GM12878 (cell line): ENCODE measurements at regions not wholly inside any gene's neighbourhood (a gene's known extent, or its start where the extent isn't known, plus 50 kb on each side); places are given as distances from the start of the nearest gene placed in this dataset.
A peak's percentile ranks its signal among the peaks of the same experiment; 100 is the strongest.

Experiments used
- ATAC-seq: fragments of 200-7000 bp; cut with Tn5 transposase; 3 replicates; pipeline ENCODE4 v1.9.1; 2020; ENCODE audit warnings: mild to moderate bottlenecking, moderate library complexity
- BruUV-seq: library from RNA; stranded (reverse); fragments of 400-500 nt; replicated peaks from 2 replicates; lab custom pipeline; 2021; lab: Mats Ljungman, UMichigan
- CTCF ChIA-PET: fragments of 300-600 bp; sonication (Branson Sonifier 250); formaldehyde crosslinking; extraction: SDS; loops from one replicate; lab custom pipeline; 2021; ENCODE audit warnings: inconsistent platforms; lab: Yijun Ruan, JAX
- POLR2A ChIA-PET: fragments of 350-600 bp; formaldehyde crosslinking; extraction: SDS; loops from one replicate; lab custom pipeline; 2021; ENCODE audit warnings: inconsistent platforms; lab: Charles Lee
- RAD21 ChIA-PET: fragments of 300-600 bp; sonication (Branson Sonifier 250); formaldehyde crosslinking; loops from one replicate; lab custom pipeline; 2023; ENCODE audit warnings: antibody characterized with exemption; ENCODE audit not compliant: unreplicated experiment; lab: Charles Lee
- SMC1A ChIA-PET: fragments of 300-600 bp; sonication (Branson Sonifier 250); formaldehyde crosslinking; loops from one replicate; lab custom pipeline; 2023; ENCODE audit not compliant: unreplicated experiment, uncharacterized antibody; lab: Charles Lee
- DNase-seq: peaks from one replicate; pipeline ENCODE4 v3.0.0-alpha.2; 2011; ENCODE audit warnings: low read depth, low spot score
- FAIRE-seq: peaks from 3 replicates; lab custom pipeline; 2011; peaks lifted over from hg19 to GRCh38; lab: Jason Lieb, UNC
- H2AFZ ChIP-seq: 2 replicates; pipeline ENCODE4 v1.6.0; 2011; ENCODE audit warnings: low read depth, low read length, control low read depth; ENCODE audit not compliant: control insufficient read depth
- H3K27ac ChIP-seq: 2 replicates; pipeline ENCODE4 v1.5.1; 2011; ENCODE audit warnings: control low read depth; ENCODE audit not compliant: control insufficient read depth, insufficient read depth
- H3K27me3 ChIP-seq, 2 experiments: replicated peaks in 1 of 2; 2 replicates each; pipeline versions ENCODE4 v1.6.0 to v1.6.1; 2011; ENCODE audit warnings: low read length in 1 of 2; ENCODE audit not compliant: control insufficient read depth in 2 of 2, insufficient read depth in 2 of 2
- H3K36me3 ChIP-seq, 2 experiments: 2 replicates each; pipeline ENCODE4 v1.5.1; 2011; ENCODE audit warnings: low read length in 1 of 2; ENCODE audit not compliant: control insufficient read depth in 2 of 2, insufficient read depth in 2 of 2
- H3K4me1 ChIP-seq: 2 replicates; pipeline ENCODE4 v1.6.1; 2011; ENCODE audit warnings: mild to moderate bottlenecking, low read length, moderate library complexity, mixed read lengths; ENCODE audit not compliant: control insufficient read depth, insufficient read depth
- H3K4me2 ChIP-seq: 2 replicates; pipeline ENCODE4 v1.6.0; 2011; ENCODE audit warnings: control low read depth; ENCODE audit not compliant: control insufficient read depth, insufficient read depth
- H3K4me3 ChIP-seq: fragments of 200-600 bp; sonication (generic); 2 replicates; pipeline ENCODE4 v1.5.1; 2016
- H3K79me2 ChIP-seq: 2 replicates; pipeline ENCODE4 v1.6.0; 2011; ENCODE audit warnings: low read length; ENCODE audit not compliant: control insufficient read depth, insufficient read depth
- H3K9ac ChIP-seq: 2 replicates; pipeline ENCODE4 v1.8.0; 2011; ENCODE audit warnings: low read length, control low read depth, mixed read lengths; ENCODE audit not compliant: control insufficient read depth, insufficient read depth
- H3K9me3 ChIP-seq: replicated peaks from 3 replicates; pipeline ENCODE4 v1.5.1; 2011; ENCODE audit warnings: mild to moderate bottlenecking, low read length; ENCODE audit not compliant: control insufficient read depth, insufficient read depth
- H4K20me1 ChIP-seq: 2 replicates; pipeline ENCODE4 v1.6.0; 2011; ENCODE audit not compliant: control insufficient read depth, insufficient read depth
- CBX5 ChIP-seq: sonication (generic); IDR thresholded peaks from 2 replicates; pipeline ENCODE4 v1.6.1; 2016; ENCODE audit warnings: low read depth, moderate library complexity, mild to moderate bottlenecking, inconsistent platforms
- CREB1 ChIP-seq: IDR thresholded peaks from 2 replicates; pipeline ENCODE4 v1.6.1; 2012; ENCODE audit warnings: low read depth, mild to moderate bottlenecking, inconsistent platforms
- ESRRA ChIP-seq: IDR thresholded peaks from 2 replicates; pipeline ENCODE4 v1.6.1; 2012; ENCODE audit warnings: mild to moderate bottlenecking, low read length, improper control_type of control experiment
- HCFC1 ChIP-seq: fragments of 150-350 bp; IDR thresholded peaks from 2 replicates; pipeline ENCODE4 v1.6.1; 2014; ENCODE audit warnings: low read length
- LARP7 ChIP-seq: fragments of 450-650 bp; IDR thresholded peaks from 2 replicates; pipeline ENCODE4 v1.6.1; 2017; ENCODE audit warnings: mild to moderate bottlenecking
- MEF2A ChIP-seq: IDR thresholded peaks from 2 replicates; pipeline ENCODE4 v1.6.1; 2011; ENCODE audit warnings: low read depth, mild to moderate bottlenecking, low read length, moderate library complexity; ENCODE audit not compliant: insufficient read depth
- MEF2B ChIP-seq: fragments of 450-650 bp; IDR thresholded peaks from 2 replicates; pipeline ENCODE4 v1.6.1; 2018; ENCODE audit warnings: mild to moderate bottlenecking, moderate library complexity; ENCODE audit not compliant: partially characterized antibody, poor library complexity, severe bottlenecking
- MXI1 ChIP-seq: fragments of 150-350 bp; IDR thresholded peaks from 2 replicates; pipeline ENCODE4 v1.6.1; 2011; ENCODE audit warnings: low read depth, mild to moderate bottlenecking, inconsistent platforms, low read length, improper control_type of control experiment
- SMAD1 ChIP-seq: fragments of 450-650 bp; IDR thresholded peaks from 2 replicates; pipeline ENCODE4 v1.6.1; 2018; ENCODE audit warnings: mild to moderate bottlenecking, low read depth; ENCODE audit not compliant: partially characterized antibody
- SUPT20H ChIP-seq: IDR thresholded peaks from 2 replicates; pipeline ENCODE4 v1.6.1; 2011; ENCODE audit warnings: low read depth, mild to moderate bottlenecking, low read length, moderate library complexity, borderline replicate concordance; ENCODE audit not compliant: control insufficient read depth
- ZNF207 ChIP-seq: fragments of 450-650 bp; IDR thresholded peaks from 2 replicates; pipeline ENCODE4 v1.6.1; 2014; ENCODE audit warnings: antibody characterized with exemption, mild to moderate bottlenecking, borderline replicate concordance
- ZNF217 ChIP-seq: fragments of 450-650 bp; IDR thresholded peaks from 2 replicates; pipeline ENCODE4 v1.6.1; 2017; ENCODE audit warnings: antibody characterized with exemption, mild to moderate bottlenecking
- WGBS: methylation state at CpG from one replicate; pipeline ENCODE4 v1.1.6; 2016; ENCODE audit warnings: low lambda C conversion rate; ENCODE audit not compliant: insufficient replicate concordance, insufficient coverage; ENCODE audit errors: missing lambda C conversion rate; 5-methylcytosine and 5-hydroxymethylcytosine counted together
- in situ Hi-C: fragments of 300-500 bp; cut with MboI; formaldehyde crosslinking; loops from 9 replicates; pipeline ENCODE4 v1.14.3; 2018; ENCODE audit warnings: mixed read lengths
- intact Hi-C: fragments of 100-400 bp; cut with micrococcal nuclease; formaldehyde crosslinking; loops from one replicate; pipeline ENCODE4 v1.14.2; 2022; ENCODE audit not compliant: unreplicated experiment
- TF ChIP-seq, protein P1 (sequence below): fragments of 150-350 bp; IDR thresholded peaks from 2 replicates; pipeline ENCODE4 v1.6.1; 2014; ENCODE audit warnings: mild to moderate bottlenecking, low read depth, low read length
- TF ChIP-seq, protein P2 (sequence below): fragments of 450-650 bp; formaldehyde crosslinking; IDR thresholded peaks from 2 replicates; pipeline ENCODE4 v1.4.0; 2020; ENCODE audit warnings: mild to moderate bottlenecking, moderate library complexity
- TF ChIP-seq, protein P3 (sequence below): IDR thresholded peaks from 2 replicates; pipeline ENCODE4 v1.6.1; 2012; ENCODE audit warnings: low read length, inconsistent platforms

DNA sequence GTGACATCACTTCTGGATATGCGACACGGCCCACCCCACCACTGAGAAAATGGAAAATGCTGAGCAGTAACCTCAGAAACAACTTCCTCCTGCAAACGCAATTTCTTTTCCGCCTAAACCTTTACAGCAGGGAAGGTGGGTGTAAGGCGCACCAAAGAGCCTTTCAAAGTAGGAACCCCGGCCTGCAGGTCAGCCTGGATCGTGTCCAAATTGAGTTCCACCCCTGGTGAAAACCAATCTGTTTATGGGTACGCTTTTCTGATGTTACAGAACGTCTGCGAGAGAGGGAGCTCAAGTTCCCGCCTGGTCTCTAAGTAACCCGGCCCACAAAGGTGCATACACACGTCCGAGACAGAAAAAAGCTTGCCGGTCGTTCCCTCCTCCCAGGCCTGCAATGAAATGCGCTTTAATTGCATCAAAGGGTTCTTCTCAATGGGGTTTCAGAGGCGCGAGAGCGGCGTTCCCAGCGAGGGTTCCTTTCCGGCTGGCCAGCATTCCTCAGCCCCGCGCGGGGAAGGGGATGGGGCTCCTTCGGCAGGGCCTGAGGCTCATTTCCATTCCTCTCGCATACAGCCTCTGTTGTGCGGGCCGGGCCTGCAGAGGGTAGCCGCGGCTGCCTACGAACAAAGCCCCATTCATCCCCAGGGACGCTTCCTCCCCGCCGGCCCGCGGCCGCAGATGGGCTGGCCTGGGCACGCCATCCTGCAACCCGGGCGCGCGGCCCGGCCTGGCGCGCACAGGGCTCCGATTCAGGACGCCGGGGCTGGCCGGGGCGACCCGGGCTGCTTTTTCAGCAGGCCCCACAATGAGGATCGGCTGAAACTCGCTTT is 138.1 kb downstream of the TMCO5A start:
- Histone ChIP-seq H3K27ac (peak overlapping the region; percentile 3; the same call in 1 of the 2 replicates), H3K4me2 (peak overlapping the region; percentile 76), H3K9ac (peak overlapping the region; percentile 67), H3K36me3 (no peaks in the 10 kb centered on the region), H3K4me3 (peak overlapping the region; percentile 59), H3K79me2 (no peaks in the 10 kb centered on the region), H2AFZ (peak overlapping the region; percentile 80), H4K20me1 (no peaks in the 10 kb centered on the region), H3K9me3 (no peaks in the 10 kb centered on the region; the same call in 2 of the 3 replicates), H3K4me1 (peaks cover 30% of the 10 kb centered on the region), H3K27me3 (no peaks in the 10 kb centered on the region)
- WGBS = 3% methylated on average over 55 of the region's 55 CpGs
- ChIA-PET SMC1A (interaction anchor here (0.8 to 3.0 kb wide), 14 partner anchors 9 to 627 kb away, joined by 3 to 24 read pairs (median 4); partner anchors contain the start of gene SPRED1), CTCF (interaction anchor here (0.7 to 2.5 kb wide), 5 partner anchors 12 to 282 kb away, joined by 4 to 21 read pairs (median 7); partner anchors contain the start of gene SPRED1), POLR2A (interaction anchor here (0.7 to 1.1 kb wide), 3 partner anchors 13 to 180 kb away, joined by 3 to 6 read pairs (median 3); no protein-coding TSS in a partner anchor), RAD21 (interaction anchor here (0.5 to 1.5 kb wide), 8 partner anchors 10 to 620 kb away, joined by 3 to 12 read pairs (median 3); no protein-coding TSS in a partner anchor)
- in situ Hi-C loops (no loop called here), intact Hi-C loops (loop anchor here (1.0 to 5.0 kb wide), 4 partner anchors 12 to 280 kb away; partner anchors contain the start of gene SPRED1)
- BruUV-seq = no TSS peak
- ATAC-seq (peak; percentile 83), FAIRE-seq (peak; percentile 74), DNase-seq (no peak)
- TF ChIP-seq ZNF207 = no peak
- TF ChIP-seq CBX5 = no peak
- TF ChIP-seq, protein P1, sequence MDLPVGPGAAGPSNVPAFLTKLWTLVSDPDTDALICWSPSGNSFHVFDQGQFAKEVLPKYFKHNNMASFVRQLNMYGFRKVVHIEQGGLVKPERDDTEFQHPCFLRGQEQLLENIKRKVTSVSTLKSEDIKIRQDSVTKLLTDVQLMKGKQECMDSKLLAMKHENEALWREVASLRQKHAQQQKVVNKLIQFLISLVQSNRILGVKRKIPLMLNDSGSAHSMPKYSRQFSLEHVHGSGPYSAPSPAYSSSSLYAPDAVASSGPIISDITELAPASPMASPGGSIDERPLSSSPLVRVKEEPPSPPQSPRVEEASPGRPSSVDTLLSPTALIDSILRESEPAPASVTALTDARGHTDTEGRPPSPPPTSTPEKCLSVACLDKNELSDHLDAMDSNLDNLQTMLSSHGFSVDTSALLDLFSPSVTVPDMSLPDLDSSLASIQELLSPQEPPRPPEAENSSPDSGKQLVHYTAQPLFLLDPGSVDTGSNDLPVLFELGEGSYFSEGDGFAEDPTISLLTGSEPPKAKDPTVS = no peak
- peak; percentile 84; the same call in 1 of the 2 replicates for TF ChIP-seq CREB1
- no peak for TF ChIP-seq SMAD1
- TF ChIP-seq HCFC1 = no peak
- TF ChIP-seq ESRRA = no peak
- no peak for TF ChIP-seq MEF2A
- TF ChIP-seq MEF2B = peak; percentile 84
- peak; percentile 63 for TF ChIP-seq LARP7
- no peak for TF ChIP-seq ZNF217
- no peak for TF ChIP-seq SUPT20H
- no peak for TF ChIP-seq MXI1
- TF ChIP-seq, protein P2, sequence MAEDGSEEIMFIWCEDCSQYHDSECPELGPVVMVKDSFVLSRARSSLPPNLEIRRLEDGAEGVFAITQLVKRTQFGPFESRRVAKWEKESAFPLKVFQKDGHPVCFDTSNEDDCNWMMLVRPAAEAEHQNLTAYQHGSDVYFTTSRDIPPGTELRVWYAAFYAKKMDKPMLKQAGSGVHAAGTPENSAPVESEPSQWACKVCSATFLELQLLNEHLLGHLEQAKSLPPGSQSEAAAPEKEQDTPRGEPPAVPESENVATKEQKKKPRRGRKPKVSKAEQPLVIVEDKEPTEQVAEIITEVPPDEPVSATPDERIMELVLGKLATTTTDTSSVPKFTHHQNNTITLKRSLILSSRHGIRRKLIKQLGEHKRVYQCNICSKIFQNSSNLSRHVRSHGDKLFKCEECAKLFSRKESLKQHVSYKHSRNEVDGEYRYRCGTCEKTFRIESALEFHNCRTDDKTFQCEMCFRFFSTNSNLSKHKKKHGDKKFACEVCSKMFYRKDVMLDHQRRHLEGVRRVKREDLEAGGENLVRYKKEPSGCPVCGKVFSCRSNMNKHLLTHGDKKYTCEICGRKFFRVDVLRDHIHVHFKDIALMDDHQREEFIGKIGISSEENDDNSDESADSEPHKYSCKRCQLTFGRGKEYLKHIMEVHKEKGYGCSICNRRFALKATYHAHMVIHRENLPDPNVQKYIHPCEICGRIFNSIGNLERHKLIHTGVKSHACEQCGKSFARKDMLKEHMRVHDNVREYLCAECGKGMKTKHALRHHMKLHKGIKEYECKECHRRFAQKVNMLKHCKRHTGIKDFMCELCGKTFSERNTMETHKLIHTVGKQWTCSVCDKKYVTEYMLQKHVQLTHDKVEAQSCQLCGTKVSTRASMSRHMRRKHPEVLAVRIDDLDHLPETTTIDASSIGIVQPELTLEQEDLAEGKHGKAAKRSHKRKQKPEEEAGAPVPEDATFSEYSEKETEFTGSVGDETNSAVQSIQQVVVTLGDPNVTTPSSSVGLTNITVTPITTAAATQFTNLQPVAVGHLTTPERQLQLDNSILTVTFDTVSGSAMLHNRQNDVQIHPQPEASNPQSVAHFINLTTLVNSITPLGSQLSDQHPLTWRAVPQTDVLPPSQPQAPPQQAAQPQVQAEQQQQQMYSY (CRISPR knock-in tag) = no peak
- TF ChIP-seq, protein P3, sequence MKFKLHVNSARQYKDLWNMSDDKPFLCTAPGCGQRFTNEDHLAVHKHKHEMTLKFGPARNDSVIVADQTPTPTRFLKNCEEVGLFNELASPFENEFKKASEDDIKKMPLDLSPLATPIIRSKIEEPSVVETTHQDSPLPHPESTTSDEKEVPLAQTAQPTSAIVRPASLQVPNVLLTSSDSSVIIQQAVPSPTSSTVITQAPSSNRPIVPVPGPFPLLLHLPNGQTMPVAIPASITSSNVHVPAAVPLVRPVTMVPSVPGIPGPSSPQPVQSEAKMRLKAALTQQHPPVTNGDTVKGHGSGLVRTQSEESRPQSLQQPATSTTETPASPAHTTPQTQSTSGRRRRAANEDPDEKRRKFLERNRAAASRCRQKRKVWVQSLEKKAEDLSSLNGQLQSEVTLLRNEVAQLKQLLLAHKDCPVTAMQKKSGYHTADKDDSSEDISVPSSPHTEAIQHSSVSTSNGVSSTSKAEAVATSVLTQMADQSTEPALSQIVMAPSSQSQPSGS = peak; percentile 35; the same call in 1 of the 2 replicates
